ENCODE measurements at regions not wholly inside any gene's neighbourhood (a gene's known extent, or its start where the extent isn't known, plus 50 kb on each side); places are given as distances from the start of the nearest gene placed in this dataset.

- TF ChIP-seq ZNF513 (CRISPR knock-in tag; conservative IDR thresholded peaks at IDR 0.05) = no peak
- 0 out of 2 replicates have a peak, but pooled peaks have one; percentile 58 for TF ChIP-seq ZNF34 (CRISPR knock-in tag; IDR thresholded peaks at IDR 0.05; ENCODE audit: borderline replicate concordance)
- no peak for TF ChIP-seq E2F2 (CRISPR knock-in tag; IDR thresholded peaks at IDR 0.05; ENCODE audit: borderline replicate concordance)
- peak; percentile 71 for TF ChIP-seq MEF2D (CRISPR knock-in tag; IDR thresholded peaks at IDR 0.05)
- peak; percentile 90; the same call in 1 of the 2 replicates for TF ChIP-seq ZNF710 (CRISPR knock-in tag; IDR thresholded peaks at IDR 0.05; ENCODE audit: borderline replicate concordance)
- TF ChIP-seq ZBTB26 (CRISPR knock-in tag; IDR thresholded peaks at IDR 0.05; ENCODE audit: borderline replicate concordance) = peak; percentile 72; the same call in 1 of the 2 replicates
- TF ChIP-seq ZNF235 (CRISPR knock-in tag; IDR thresholded peaks at IDR 0.05; ENCODE audit: borderline replicate concordance) = no peak
- 0 out of 2 replicates have a peak, but pooled peaks have one; percentile 65 for TF ChIP-seq SNAPC2 (CRISPR knock-in tag; IDR thresholded peaks at IDR 0.05)
- TF ChIP-seq ZGPAT (CRISPR knock-in tag; IDR thresholded peaks at IDR 0.05) = peak; percentile 90
- peak; percentile 72; the same call in 1 of the 2 replicates for TF ChIP-seq MEIS1 (CRISPR knock-in tag; IDR thresholded peaks at IDR 0.05; ENCODE audit: borderline replicate concordance)
- no peak for TF ChIP-seq ZNF441 (CRISPR knock-in tag; IDR thresholded peaks at IDR 0.05; ENCODE audit: borderline replicate concordance)
- no peak for TF ChIP-seq ZNF367 (CRISPR knock-in tag; IDR thresholded peaks at IDR 0.05; ENCODE audit: borderline replicate concordance)
- TF ChIP-seq ZNF136 (CRISPR knock-in tag; IDR thresholded peaks at IDR 0.05; ENCODE audit: low read depth) = peak; percentile 80; the same call in 1 of the 2 replicates
- TF ChIP-seq UBTF (CRISPR knock-in tag; IDR thresholded peaks at IDR 0.05) = peak; percentile 56
- TF ChIP-seq BRD4 (CRISPR knock-in tag; IDR thresholded peaks at IDR 0.05) = peak; percentile 99
- TF ChIP-seq FOXA1 (IDR thresholded peaks at IDR 0.05) = peak; percentile 91
- TF ChIP-seq FOXA1 (CRISPR knock-in tag; IDR thresholded peaks at IDR 0.05) = peak; percentile 98
- no peak for TF ChIP-seq CENPBD1 (CRISPR knock-in tag; IDR thresholded peaks at IDR 0.05; ENCODE audit: borderline replicate concordance, low read depth)
Observed at GRCh38 chr1:234960722-234961455, 167.7 kb downstream of the TOMM20 start (continued).
